Brain microvascular endothelial cell (primary cell): ENCODE measurements at regions not wholly inside any gene's neighbourhood (a gene's known extent, or its start where the extent isn't known, plus 50 kb on each side); places are given as distances from the start of the nearest gene placed in this dataset.

Source experiments
- DNase-seq: peaks from one replicate; pipeline ENCODE4 v3.0.0-alpha.2; 2020
- H3K27ac ChIP-seq: fragments of 250-450 bp; sonication (Bioruptor Pico); 2 replicates; pipeline ENCODE4 v1.5.1; 2020; ENCODE audit warnings: mild to moderate bottlenecking, moderate library complexity
- H3K27me3 ChIP-seq: fragments of 250-450 bp; sonication (Bioruptor Pico); replicated peaks from 2 replicates; pipeline ENCODE4 v1.5.1; 2020; ENCODE audit warnings: mild to moderate bottlenecking
- H3K36me3 ChIP-seq: fragments of 250-450 bp; sonication (Bioruptor Pico); replicated peaks from 2 replicates; pipeline ENCODE4 v1.5.1; 2020; ENCODE audit warnings: mild to moderate bottlenecking
- H3K4me3 ChIP-seq: 2 replicates; pipeline ENCODE4 v1.5.1; 2011; ENCODE audit warnings: low read depth, mild to moderate bottlenecking, control low read depth, low read length, moderate library complexity
- in situ Hi-C: cut with HindIII; loops from 2 replicates; pipeline ENCODE4 v1.10.0; 2017; ENCODE audit warnings: low sequenced_read_pairs, low pct_ligation_motif_present
- TF ChIP-seq, protein P1 (sequence below): IDR thresholded peaks from 2 replicates; pipeline ENCODE4 v1.5.1; 2011; ENCODE audit warnings: low read depth, mild to moderate bottlenecking, moderate library complexity, low read length, control low read depth, inconsistent platforms; ENCODE audit errors: missing control alignments

DNA sequence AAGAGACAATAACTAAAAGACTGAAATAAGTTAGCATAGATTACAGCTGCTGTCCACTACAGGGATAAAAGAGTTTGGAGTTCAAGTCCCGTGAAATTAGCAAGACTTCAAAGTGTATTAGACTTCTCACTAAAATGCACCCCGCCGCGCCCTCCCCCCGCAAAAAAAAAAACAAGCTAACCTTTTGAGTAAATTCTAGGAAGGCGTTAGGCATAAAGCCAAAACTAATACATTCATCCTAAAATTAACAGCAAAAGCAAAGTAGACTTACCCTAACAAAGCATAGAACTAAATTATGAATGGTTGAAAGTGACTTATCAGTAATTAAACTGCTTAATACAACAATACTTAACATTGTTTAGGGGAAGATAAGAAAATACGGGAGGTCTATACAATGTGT is 581.0 kb upstream of the CHORDC1 start:
- DNase-seq: no peak
- Histone ChIP-seq H3K27ac (no peak overlapping the region), H3K27me3 (no peaks in the 10 kb centered on the region), H3K4me3 (no peak overlapping the region), H3K36me3 (no peaks in the 10 kb centered on the region)
- in situ Hi-C loops: no loop called here
- TF ChIP-seq, protein P1, sequence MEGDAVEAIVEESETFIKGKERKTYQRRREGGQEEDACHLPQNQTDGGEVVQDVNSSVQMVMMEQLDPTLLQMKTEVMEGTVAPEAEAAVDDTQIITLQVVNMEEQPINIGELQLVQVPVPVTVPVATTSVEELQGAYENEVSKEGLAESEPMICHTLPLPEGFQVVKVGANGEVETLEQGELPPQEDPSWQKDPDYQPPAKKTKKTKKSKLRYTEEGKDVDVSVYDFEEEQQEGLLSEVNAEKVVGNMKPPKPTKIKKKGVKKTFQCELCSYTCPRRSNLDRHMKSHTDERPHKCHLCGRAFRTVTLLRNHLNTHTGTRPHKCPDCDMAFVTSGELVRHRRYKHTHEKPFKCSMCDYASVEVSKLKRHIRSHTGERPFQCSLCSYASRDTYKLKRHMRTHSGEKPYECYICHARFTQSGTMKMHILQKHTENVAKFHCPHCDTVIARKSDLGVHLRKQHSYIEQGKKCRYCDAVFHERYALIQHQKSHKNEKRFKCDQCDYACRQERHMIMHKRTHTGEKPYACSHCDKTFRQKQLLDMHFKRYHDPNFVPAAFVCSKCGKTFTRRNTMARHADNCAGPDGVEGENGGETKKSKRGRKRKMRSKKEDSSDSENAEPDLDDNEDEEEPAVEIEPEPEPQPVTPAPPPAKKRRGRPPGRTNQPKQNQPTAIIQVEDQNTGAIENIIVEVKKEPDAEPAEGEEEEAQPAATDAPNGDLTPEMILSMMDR: no peak

DNA sequence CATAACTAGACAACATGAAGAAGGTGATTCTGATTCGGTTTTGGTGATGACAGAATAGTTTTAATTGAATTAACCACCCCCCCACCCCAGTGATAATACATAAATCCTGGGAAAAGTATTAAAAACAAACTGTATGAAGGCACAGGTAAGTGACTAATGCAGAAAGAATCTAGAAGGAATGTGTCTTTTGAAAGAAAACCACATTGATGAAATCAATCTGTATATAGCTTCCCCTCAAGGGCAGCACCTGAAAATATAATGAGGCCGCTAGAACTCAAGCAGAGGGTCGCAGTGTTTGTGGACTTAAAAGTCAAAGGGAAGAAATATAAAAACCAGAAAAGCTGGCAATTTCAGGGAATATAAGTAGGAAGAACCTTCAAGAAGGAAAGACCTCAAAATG is 580.5 kb upstream of the CHORDC1 start:
- H3K27me3 ChIP-seq: no peaks in the 10 kb centered on the region
- no peak overlapping the region for H3K4me3 ChIP-seq
- no peaks in the 10 kb centered on the region for H3K36me3 ChIP-seq
- in situ Hi-C loops: no loop called here
- no peak overlapping the region for H3K27ac ChIP-seq
- TF ChIP-seq, protein P1: no peak
- no peak for DNase-seq

DNA sequence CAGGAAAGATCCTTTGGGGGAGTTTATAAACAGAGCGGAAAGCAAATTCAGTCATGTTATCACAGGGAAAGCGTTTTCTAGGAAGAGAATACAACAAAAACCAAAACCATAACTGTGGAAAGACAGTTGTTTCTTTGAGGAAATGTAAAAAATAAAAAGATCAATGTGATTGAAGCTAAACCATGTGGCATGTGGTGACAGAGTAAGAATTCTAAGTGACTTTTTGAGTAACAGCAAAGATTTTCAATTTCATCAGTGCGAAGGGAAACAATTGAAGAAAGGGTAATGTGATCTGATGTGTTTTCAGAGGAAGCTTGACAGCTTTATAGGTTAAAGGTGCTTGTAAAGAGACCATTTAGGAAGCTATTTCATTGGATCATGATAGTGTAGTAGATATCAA is 575.9 kb upstream of the CHORDC1 start:
- Histone ChIP-seq H3K27ac (no peak overlapping the region), H3K4me3 (no peak overlapping the region), H3K36me3 (no peaks in the 10 kb centered on the region), H3K27me3 (no peaks in the 10 kb centered on the region)
- TF ChIP-seq, protein P1: no peak
- in situ Hi-C loops: no loop called here
- no peak for DNase-seq

DNA sequence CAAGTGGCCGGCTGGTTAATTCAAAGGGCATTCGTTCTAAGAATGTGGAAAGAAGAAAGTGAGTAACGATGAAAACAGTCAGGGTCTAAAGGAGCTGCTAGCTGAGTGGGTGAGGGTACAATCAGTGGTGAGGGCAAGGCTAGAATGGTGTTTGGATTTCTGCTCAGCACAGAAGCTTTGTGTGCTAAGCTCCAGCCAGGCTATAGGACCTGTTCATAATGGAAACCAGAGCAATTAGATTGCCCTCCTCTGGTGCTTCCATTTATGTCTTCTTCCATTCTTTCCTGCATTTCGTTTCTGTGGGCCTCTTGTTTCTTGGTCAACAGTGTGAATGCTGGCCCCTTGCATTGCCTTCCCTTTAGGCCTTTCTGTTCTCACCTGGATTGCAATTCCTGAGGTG is 572.9 kb upstream of the CHORDC1 start:
- no peaks in the 10 kb centered on the region for H3K27me3 ChIP-seq
- H3K4me3 ChIP-seq: no peak overlapping the region
- TF ChIP-seq, protein P1: no peak
- no peaks in the 10 kb centered on the region for H3K36me3 ChIP-seq
- in situ Hi-C loops: no loop called here
- no peak overlapping the region for H3K27ac ChIP-seq
- no peak for DNase-seq

DNA sequence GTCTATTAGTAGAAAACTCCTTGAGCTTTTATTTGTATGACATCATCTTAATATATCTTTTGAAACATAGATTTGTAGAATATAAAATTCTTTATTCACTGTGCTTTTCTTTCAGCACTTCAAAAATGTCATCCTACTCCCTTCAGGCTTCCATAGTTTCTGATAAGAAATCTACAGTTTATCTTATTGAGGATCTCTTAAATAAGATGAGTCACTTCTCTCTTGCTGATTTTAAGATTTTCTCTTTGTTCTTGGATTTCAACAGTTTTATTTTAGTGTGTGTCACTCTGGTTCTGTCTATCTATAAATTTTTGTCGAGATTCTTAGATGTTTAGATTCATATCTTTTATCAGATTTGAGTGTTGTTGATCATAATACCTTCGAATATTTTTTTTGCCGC is 566.1 kb upstream of the CHORDC1 start:
- H3K27ac ChIP-seq: no peak overlapping the region
- H3K36me3 ChIP-seq: no peaks in the 10 kb centered on the region
- no peak overlapping the region for H3K4me3 ChIP-seq
- H3K27me3 ChIP-seq: no peaks in the 10 kb centered on the region
- in situ Hi-C loops: no loop called here
- no peak for DNase-seq
- TF ChIP-seq, protein P1: no peak

DNA sequence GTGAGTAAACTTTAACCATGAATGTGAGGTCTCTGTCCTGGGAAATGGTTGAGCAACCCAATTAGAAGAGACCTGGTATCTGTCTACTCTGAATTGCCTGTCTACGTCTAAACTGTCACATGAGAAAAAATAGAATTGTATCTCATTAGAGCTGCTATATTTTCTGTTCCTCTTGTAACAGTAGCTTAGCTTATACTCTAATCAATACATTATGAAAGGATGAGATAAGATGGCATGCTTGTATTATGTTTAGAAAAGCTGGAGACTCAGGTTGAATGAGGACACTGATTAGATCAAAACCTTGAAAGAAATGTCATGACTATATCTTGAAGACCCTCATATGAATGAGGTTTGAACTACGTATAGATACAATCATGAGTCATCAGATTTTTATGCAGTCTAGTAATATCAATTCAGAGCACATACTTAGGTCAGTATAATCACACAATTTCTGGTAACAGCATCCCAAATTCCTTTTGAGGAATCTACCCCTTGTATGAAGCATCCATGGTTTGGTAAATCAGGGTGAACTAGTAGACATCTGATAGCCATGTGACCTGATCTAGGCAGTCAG is 561.5 kb upstream of the CHORDC1 start:
- TF ChIP-seq, protein P1: no peak
- DNase-seq: no peak
- in situ Hi-C loops: no loop called here
- Histone ChIP-seq H3K4me3 (no peak overlapping the region), H3K27me3 (no peaks in the 10 kb centered on the region), H3K36me3 (no peaks in the 10 kb centered on the region), H3K27ac (no peak overlapping the region)
